ENCODE measurements at regions not wholly inside any gene's neighbourhood (a gene's known extent, or its start where the extent isn't known, plus 50 kb on each side); places are given as distances from the start of the nearest gene placed in this dataset.

DNA sequence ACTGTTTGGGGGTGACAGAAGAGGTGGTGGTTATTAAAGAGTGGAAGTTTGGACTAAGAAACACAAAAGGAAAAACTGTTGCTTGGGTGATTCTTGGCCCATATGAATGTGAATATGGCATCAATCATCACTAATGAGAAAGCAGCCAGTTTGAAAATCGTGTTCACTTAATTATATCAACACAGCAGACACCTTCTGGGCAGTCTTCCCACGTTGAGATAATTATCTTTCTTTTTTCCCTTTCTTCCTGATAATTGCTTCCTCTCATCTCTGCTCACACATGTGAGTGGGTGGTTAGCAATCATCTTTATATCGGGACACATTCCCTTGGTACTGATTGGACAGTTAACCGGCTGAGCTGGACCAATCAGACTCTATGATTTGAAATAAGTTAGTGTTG, 539.7 kb downstream of the AACS start:
- no peak for DNase-seq

DNA sequence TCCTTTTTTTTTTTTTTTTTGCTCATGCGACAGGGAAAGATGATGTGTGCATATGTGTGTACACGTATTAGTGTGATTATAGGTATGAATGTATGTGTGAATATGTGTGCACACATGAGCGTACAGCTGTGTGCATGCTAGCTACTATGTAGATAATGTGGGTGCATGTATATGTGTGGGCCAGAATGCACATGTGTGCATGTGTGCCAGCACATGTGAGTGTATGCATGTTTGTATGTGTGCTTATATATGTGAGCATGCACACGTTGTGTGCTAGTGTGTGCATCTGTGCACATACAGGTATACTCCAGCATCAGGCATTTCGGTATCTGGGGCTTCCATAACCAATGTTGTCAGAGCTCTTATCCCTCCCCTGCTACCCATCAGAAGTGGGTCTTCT, 541.1 kb downstream of the AACS start:
- DNase-seq, result no peak

DNA sequence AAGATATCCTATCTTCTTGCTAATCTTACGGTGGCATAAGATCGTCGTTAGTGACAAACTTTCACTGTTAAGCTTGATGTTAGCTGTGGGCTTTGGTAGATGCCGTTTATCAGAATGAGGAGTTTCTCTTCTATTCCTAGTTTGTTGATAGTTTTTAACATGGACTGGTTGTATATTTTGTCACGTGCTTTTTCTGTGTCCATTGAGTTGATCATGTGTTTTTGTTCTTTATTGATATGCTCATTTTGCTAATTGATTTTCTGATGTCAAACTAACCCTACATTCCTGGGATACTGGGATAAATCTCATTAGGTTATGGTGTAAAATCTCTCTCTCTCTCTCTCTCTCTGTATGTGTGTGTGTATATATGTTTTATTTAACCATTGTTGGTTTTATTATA, 545.1 kb downstream of the AACS start:
- no peak for DNase-seq

DNA sequence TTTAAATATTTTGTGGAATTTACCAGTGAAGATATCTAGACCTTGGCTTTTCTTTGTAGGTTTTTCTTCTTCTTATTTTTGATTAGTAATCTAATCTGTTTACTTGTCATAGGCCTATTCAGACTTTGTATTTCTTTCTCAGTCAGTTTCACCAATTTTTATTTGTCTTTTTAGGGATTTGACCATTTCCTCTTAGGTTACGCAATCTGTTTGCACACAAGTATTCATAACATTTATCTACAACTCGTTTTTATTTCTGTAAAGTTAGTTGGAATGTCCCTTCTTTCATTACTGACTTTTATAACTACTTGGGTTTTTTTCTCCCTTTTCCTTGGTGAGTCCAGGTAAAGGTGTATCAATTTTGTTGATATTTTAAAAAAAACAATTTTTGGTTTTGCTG, 545.7 kb downstream of the AACS start:
- no peak for DNase-seq

DNA sequence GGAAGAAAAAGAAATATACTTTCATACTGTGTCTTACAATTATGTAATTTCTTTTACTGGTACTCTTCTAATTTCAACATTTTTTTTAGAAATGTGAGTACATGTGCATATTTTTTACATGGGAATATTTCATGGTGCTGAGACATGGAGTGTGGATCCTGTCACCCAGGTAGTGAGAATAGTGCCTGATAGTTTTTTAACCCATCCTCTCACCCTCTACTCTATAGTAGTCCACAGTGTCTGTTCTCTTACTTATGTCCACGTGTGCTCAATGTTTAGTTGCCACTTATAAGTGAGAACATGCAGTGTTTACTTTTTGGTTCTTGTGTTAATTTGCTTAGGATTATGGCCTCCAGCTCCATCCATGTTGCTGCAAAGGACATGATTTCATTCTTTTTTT, 548.8 kb downstream of the AACS start:
- no peak for DNase-seq

DNA sequence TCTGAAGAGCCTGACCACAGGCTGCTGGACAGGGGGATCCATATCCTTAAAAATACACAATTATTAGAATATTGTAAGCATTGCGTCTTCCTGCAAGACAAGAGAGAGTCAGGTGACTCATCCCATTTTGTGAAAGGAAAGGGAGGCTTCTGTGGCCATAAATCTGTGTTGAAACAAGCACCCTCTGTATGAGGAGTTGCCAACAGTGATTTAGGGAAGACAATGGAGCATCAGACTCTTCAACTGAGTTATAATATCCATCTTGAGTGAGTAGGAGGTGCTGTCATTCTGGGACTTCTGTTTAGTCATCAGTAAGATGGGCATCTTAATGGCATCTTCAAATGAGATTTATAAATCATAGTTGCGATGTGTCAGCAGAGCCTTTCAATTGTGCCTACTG, 554.5 kb downstream of the AACS start:
- DNase-seq, result no peak

DNA sequence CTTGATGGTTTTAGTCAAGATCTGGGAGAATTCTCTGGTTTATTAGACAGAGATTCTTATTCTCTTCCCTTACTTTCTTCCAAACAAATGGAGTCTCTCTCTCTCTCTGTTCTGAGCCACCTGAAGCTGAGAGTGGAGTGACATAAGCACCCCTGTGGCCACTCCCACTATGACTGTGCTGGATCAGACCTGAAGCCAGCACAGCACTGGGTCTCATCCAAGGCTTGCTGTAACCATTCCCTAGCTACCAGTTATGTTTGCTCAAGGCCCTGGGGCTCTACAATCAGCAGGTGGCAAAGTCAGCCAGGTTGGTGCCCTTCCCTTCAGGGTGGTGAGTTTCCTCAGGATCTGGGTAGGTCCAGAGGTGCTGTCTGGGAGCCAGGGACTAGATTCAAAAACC, 568.5 kb downstream of the AACS start:
- no peak for DNase-seq

DNA sequence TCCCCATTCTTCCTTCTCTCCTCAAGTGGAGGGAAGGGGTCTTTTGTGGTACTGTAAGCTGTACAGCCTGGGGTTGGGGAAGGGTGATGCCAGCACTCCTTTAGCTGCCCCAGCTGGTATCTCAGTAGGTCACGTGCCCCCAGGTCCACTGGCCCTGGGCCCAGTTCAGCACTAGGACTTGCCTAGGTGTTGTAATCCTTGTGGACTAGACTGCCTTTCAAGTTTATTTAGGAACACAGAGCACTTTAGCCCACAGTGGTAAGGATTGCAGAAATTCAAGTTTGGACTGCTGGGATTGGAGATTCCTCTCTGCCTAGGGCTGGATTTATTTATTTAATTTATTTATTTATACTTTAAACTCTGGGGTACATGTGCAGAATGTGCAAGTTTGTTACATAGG, 569.6 kb downstream of the AACS start:
- no peak for DNase-seq

DNA sequence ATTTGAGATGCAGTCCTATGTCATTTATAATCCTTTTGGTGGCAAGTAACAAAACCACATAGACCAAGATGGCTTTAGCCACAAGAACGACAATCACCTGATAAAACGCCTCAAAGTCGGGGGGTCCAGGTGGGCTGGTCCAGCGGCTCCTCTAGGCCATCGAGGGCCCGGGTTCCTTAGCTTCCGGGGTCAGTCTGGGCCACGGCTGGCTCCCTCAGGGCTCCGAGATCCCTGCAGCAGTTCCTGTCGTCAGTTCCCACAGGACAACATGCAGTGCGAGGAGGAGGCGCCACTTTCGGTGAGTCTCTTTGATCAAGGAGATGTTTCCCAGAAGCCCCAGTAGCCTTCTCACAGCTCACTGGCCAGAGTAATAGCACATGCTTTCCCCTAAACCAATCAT, 574.6 kb downstream of the AACS start:
- no peak for DNase-seq

DNA sequence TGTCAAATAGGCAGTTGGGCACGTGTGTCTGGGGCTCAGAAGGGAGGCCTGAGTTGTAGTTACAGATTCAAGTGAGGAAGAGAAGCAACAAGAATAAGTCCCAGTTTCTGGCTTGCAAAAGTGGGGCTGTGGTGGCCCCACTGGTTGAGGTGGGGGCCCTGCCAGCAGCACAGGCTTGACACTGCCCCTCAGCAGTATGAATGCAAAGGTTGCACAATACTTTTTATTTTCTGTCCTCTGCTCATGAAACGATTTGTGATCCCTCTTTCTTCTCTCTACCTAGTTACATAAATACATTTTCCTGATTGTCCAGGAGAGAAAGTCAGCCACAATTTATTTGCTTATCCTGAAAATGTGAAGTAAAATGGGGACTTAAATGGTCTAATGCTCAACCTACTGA, 577.8 kb downstream of the AACS start:
- no peak for DNase-seq

DNA sequence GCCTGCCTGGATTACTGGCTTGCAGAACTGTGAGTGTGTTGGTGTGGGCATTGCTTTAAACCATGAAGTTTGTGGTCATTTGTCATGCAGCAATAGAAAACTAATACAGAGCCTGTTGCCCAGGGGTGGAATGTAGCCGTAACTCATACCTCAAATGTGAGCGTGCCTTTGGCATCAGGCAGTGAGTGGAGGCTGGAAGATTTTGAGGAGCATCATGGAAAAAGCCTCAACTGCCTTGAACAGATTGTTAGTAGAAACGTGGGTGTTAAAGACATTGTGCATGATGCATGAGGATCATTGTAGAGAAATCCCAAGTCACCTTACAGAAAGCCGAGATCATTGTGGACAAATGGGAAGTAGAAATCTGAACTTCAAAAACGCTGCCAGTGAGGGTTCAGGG, 580.5 kb downstream of the AACS start:
- no peak for DNase-seq

DNA sequence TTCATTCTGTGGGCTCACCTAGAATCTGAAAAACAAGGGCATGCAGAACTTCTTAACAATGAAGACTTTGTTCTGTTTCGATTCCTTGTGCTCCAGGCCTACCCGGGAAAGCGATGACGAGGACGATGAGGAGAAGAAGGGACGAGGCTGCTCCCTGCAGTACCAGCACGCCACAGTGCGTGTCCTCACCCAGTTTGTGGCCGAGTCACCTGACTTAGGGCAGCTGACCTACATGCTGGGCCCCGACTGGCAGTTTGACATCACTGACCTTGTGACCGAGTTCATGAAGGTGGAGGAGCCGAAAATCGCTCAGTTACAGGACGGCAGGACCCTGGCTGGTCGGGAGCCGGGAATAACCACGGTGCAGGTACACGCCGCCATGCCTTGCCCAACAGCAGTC, 585.4 kb downstream of the AACS start:
- no peak for DNase-seq

DNA sequence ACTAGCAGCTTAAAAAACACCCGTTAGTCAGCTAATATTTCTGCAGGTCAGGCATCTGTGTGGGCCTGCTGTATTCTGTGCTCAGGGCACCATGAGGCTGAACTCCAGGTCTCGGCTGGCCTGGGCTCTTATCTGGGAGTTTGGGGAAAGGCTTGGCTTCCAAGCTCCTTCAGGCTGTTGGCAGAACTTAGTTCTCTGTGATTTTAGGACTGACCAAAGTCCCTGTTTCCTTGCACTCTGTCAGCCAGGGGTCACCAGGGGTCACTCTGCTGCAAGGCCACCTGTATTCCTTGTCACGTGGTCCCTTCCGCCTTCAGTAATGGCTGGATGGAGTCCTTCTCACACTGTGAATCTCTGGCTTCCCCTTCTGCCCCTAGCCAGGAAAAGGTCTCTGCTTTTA, 586.4 kb downstream of the AACS start:
- no peak for DNase-seq

DNA sequence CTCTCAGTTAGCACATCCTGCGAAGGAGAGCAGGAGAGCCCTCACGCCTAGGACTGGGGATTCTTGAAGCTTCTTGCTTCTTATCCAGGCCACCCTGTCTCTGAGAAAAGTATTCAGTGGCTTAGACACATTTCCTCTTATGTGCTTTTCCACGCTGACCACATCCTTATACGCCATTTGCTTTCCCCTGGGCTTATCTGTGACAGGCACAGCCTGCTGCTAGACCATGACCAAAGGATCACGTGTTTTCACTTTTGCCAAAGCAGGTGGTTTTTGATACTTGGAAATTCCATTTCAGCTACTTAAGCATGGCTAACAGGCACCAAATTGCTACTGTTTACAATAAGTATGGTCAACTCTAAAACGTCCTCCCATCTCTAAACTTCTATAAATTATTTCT, 587.4 kb downstream of the AACS start:
- no peak for DNase-seq

DNA sequence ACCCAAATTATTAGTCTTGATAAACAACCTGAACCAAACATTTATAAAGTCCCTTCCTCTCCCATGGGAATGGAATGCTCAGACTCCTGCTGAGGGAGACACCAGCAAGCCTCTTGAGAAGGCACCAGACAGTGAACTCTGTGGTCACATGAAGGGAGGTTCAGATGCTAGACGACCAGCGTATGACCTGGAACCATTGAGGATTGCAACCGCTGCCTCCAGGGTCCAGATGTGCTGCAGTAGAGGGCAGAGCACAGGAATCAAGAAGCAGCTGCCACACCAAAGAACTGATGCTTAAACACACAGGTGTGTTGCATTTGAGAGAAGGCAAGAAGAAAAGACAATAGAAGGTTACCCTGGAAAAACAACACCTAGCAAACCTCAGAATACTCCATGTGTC, 592.4 kb downstream of the AACS start:
- no peak for DNase-seq

DNA sequence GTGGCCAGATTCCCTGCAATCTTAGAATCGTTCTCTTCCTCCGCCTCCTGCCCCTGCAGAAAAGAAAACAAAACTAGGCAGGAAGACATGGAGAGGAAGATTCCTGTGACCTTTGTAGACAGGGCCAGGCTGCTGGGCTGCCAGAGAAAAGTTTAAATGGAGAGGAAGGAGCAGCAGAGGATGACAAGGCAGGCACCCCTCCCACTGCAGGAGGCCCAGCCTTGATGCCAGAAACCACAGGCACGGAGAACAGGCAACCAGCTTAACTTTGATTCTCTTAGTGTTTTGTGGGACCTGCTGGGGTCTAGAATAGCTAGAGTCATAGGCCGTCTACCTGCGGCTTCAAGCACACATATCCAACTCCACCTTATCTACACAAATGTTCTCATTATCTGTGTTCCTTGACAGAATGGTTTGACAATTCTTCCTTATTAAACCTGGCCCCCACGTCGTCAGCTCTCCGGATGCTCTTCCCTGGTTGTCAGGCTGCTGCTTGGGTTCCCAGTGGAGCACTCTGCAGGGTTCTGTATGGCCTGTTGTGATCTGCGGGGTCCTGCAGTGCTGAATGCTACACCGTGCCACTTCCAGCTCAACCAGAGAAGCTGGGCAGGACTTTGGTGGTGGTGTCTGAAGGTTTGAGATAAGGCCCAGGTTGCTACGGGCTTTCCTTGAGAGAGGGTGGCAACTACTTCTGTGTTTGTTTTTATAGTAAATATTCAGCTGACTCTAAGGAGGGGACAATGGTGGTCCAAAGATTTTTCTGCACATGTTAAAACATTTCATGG, 609.5 kb downstream of the AACS start:
- DNase-seq, result no peak

DNA sequence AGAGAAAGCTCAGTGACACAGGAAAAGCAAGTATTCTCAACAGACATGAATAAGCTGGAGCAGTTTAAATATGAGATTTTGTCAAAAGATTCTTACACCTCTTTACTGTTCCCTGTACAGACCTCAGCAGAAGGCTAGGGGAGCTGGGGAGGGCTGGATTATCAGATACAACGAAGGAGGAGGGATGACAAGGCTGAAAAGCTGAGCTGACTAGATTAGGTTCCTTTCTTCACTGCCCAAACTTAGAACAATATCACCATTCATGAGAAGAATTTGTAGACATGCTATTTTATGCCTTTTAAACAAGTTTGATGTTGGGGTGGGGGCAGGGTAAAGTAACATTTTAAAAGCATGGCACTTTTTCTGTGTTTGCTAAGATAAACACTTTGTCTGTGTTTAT, 611.1 kb downstream of the AACS start:
- no peak for DNase-seq

DNA sequence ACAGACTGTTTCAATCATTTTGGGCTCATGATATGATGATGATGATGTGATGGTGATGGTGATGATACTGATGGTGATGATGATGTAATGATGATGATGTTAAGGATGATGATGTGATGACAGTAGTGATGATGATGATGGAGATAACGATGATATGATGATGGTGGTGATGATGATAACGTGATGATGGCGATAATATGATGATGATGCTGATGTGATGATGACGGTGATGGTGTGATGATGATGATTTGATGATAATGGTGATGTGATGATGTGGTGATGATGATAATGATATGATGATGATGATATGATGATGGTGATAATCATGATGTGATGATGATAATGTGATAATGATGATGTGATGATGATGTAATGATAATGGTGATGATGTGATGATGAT, 612.6 kb downstream of the AACS start:
- DNase-seq, result no peak

DNA sequence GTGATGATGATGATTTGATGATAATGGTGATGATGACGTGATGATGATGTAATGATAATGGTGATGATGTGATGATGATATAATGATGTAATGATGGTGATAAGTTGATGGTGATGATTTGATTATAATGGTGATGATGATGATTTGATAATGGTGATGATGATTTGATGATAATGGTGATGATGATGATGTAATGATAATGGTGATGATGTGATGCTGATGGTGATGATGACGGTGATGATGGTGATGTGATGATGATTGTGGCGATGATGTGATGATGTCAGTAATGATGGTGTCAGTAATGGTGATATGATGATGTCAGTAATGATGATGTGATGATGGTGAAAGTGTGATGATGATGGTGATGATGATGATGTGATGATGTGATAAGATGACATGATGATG, 613.4 kb downstream of the AACS start:
- DNase-seq, result no peak

DNA sequence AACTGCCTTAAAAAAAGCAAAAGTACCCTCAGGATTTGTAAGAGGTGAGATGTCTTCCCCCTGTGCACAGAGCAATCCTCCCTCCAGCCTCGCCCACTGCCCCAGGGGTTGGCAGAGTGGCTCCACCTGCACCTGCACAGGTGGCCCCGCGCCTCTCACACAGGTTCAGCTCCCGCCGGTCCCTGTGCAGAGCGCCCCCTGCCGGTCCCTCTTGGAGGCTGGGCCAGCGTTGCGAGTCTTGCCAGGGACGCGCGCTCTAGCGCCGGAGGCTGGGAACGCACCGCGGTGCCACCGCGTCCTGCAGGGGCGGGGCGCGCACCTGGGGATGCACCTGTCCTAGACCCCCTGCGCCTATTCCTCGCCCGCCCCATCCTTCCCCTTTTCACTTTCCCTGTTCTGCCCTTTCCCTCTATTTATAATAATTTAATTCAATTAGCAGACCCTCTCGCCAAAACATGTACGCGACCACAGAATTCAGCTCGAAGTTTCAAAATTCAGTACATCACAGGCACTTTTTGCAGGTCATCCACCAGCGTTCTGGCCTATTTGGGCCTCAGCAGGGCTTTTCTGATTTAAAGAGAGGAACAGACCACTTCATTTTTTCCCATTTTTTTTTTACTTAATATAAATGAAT, 618.6 kb downstream of the AACS start:
- peak; percentile 57 for DNase-seq

DNA sequence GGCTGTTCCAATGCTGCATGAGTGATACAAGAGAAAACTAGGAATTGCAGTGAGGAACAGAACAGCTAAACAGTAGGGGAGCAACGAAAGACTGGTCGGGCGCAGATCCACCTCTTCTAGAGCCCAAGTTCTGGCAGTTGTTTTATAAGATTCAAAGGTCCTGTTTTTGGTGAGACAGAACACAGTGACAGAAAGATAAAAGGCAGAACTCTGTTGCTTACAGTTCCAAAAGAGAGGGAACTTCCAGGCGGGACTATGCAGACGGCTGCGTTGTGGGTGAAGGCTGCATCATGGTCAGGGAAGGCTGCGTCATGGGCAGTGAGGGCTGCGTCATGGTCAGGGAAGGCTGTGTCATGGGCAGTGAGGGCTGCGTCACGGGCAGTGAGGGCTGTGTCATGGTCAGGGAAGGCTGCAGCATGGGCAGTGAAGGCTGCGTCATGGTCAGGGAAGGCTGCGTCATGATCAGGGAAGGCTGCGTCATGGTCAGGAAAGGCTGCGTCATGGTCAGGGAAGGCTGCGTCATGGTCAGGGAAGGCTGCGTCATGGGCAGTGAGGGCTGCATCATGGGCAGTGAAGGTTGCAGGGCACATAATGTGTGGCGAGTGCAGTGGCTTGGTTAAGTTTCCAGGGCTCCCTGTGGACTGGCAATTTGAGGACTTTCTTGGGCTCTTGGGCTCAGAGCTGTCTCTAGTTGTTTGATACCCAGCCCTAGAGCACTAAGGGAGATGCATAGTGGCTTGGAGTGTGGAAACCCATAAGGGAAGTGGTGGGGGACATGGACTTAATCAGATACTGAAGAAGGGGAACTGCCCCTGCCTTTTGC, 619.9 kb downstream of the AACS start:
- no peak for DNase-seq

DNA sequence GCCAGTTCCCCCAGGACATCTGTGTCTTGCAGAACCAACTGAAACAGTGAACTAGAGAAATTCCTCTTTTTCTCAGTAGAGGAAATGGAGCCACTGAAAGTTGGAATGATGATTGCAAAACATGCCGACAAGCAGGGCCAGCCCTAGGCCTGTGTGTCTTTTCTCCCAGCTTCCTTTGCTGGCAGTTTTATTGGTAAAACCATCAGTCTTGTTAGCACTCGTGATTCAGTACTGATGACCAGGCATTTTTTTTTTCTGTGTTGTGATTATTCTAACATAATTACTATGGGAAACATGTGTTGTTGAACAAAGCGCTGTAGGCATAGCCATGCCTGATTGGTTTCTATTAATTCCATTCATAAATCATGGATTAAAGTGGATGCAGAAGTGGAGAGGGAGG, 620.7 kb downstream of the AACS start:
- DNase-seq, result no peak

DNA sequence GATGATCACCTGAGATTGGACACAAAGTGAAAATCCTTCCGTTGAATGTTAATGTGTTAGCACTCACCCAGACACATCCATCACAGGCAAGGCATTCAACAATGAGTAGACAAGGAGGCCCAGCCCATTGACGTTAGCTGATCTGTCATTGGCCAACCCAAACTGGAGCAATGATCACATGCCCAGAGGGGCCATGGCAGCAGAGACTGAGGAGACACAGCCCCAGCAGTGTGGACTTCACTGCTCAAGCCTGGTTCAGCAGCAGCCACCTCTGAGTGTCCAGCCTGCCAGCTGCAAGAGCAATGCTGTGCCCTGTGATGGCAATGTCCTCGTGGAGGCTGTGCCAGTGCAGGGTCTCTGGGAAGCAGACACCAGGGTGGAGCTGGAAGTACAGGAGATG, 622.2 kb downstream of the AACS start:
- DNase-seq, result no peak

DNA sequence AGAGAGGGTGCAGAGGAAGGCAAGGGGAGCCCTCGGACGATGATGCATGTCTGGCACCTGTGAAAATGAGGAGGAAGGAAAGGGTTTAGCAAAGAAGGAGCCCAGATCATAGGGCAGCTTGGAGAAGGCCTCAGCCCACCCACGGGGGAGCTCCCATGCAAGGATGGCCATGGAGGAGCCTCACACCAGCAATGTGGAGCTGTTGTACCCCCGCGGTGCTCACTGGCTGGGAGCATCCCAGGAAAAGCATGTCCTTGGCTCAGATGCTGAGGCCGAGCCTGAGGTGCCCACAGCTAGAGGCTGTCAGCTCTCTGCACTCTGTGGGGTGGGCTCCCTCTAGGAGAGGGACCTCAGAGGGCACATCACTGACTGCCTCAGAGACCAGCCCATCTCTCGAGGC, 622.6 kb downstream of the AACS start:
- DNase-seq, result no peak
